Fibroblast of the aortic adventitia (primary cell): ENCODE measurements at regions not wholly inside any gene's neighbourhood (a gene's known extent, or its start where the extent isn't known, plus 50 kb on each side); places are given as distances from the start of the nearest gene placed in this dataset.

Experiments used
- DNase-seq: peaks from one replicate; pipeline ENCODE4 v3.0.0-alpha.2; 2010; ENCODE audit warnings: low read depth
- H3K4me3 ChIP-seq: 2 replicates; pipeline ENCODE4 v1.5.1; 2011; ENCODE audit warnings: low read depth, mild to moderate bottlenecking, control low read depth, low read length, moderate library complexity
- TF ChIP-seq, protein P1 (sequence below): IDR thresholded peaks from 2 replicates; pipeline ENCODE4 v1.5.1; 2011; ENCODE audit warnings: mild to moderate bottlenecking, low read length, control low read depth, inconsistent platforms; ENCODE audit not compliant: insufficient read depth

DNA sequence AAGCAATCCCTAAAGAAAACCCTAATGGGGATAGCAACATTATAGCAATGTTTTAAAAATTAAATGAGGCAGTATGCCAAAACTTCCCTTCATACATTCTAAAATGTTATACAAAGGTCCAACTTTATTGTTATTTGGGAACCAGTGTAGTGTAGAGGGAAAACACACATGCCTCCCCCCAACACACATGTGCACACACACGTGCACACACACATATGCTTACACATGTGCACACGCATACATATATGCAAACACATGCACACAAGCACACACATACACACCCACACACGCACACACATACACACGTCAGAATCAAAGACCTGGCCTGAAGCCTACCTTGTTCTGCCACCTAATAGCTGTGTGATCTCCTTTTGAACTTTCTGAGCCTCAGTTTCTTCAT, 83.3 kb downstream of the SCN11A start:
- no peak overlapping the region for H3K4me3 ChIP-seq
- no peak for DNase-seq
- TF ChIP-seq, protein P1, sequence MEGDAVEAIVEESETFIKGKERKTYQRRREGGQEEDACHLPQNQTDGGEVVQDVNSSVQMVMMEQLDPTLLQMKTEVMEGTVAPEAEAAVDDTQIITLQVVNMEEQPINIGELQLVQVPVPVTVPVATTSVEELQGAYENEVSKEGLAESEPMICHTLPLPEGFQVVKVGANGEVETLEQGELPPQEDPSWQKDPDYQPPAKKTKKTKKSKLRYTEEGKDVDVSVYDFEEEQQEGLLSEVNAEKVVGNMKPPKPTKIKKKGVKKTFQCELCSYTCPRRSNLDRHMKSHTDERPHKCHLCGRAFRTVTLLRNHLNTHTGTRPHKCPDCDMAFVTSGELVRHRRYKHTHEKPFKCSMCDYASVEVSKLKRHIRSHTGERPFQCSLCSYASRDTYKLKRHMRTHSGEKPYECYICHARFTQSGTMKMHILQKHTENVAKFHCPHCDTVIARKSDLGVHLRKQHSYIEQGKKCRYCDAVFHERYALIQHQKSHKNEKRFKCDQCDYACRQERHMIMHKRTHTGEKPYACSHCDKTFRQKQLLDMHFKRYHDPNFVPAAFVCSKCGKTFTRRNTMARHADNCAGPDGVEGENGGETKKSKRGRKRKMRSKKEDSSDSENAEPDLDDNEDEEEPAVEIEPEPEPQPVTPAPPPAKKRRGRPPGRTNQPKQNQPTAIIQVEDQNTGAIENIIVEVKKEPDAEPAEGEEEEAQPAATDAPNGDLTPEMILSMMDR: no peak

DNA sequence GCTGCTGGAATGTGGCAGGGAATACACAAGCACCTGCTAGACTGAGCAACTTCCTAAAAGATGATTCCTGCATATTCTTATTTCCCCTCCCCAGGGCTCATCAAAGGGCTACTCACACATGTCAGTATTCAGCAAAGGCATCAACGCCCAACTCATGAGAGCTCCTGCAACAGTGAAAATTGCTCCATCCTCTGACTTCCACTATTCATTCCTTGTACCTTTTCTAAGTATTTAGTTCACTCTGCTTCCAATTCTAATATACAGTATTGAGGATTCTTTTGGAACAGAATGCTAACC, 84.1 kb downstream of the SCN11A start:
- no peak overlapping the region for H3K4me3 ChIP-seq
- DNase-seq: no peak
- TF ChIP-seq, protein P1: no peak

DNA sequence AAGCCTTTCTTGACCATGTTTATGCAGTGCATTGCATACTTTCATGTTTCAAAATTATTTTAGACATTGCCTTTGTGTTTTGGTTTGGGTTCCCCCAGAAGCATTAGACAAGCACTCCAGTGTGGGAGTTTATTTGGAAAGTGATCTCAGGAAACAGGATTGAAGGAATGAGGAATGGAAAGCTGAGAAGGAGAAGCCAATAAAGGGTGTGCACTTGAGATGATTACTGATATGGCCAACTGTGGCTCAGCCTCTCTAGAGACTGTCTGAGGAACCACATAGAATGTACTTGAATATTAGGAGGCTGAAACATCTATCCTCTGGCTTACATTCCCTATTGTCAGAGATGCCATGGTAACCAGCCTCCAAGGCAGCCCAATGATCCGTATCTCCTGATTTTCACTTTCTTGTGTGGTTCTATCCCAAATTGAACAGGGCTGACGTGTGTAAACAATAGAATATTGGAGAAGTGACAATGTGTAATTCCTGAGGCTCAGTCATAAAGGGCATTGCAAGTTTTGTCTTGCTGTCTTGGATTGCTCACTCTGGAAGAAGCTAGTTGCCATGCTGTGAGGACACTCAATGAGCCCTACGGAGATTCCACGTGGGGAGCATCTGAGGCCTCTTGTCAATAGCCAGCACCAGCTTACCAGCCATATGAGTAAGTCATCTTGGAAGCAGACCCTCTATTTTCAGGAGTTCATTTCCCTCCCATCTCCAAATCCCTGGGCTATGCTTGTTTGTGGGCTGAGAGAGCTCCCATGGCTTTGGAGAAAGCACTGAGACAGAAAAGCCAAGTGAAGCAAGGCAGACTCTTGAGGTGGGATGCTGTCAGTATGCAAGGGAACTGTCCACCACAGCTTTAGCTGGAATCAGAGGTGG, 84.7 kb downstream of the SCN11A start:
- TF ChIP-seq, protein P1: no peak
- no peak overlapping the region for H3K4me3 ChIP-seq
- DNase-seq: peak; percentile 11

DNA sequence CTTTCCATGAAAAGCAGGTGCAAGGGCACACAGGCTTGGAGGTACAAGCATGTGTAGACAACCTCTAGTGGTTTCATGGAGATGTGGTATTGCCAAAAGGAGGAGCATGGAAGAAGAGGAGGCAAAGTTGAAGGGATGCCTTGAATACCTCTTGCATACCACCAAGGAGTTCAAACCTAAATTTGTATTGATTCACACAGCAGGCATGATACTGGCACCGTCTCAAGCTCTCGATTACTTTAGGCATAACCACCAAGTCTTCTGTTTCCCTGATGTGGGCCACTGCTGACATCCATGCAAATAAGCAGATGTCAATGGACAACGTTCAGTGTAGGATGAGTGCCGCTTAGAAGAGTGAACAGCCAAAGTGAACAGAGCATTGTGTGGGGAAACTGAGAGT, 87.1 kb downstream of the SCN11A start:
- TF ChIP-seq, protein P1: no peak
- H3K4me3 ChIP-seq: no peak overlapping the region
- DNase-seq: no peak

DNA sequence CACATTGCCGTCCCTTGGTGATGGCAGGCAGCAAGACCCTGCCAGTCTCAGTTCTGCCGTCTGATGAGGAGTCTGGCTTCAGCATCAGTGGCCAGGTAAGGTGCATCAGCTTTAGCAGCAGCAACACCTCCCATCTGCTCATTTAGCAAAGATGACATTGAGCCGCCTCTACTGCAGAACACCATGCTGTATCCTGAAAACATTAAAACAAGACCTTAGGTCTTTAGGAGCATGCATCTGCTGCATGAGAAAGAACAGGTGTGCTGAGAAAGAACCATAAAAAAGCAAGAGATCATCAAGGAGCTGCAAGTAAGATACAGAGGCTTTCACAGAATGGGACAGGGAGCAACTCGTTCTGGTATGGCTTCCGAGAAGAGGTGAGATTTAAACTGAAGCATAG, 87.5 kb downstream of the SCN11A start:
- DNase-seq: no peak
- H3K4me3 ChIP-seq: no peak overlapping the region
- TF ChIP-seq, protein P1: no peak

DNA sequence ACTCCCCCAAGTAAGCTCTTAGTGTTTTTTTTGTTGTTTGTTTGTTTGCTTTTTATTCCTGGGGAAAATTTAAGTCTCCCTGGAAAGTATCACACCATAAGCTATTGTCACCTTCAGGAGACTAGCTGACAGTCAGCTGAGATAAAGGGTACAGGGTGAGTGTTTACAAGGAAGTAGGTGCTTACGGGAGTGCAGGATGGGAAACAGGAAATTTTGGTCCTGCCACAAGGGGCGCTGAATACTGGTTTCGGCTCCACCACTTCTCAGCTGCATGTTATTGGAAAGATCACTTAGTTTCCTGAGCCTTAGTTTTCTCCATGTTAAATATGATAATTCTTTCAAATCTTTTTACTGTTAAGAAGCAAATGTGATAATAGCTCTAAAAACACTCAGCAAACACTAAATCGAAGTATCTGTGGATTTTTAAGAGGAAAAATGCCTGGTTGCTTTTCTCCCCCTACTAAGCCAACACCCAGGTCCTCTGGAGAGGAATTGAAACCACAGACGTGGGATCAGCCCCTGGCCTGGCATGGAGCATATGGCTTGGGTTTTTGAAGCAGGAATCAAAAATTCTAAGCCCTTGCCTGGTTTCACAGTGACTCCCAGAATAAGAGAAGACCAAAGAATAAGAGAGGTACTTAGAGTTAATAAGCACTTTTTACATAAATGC, 90.7 kb downstream of the SCN11A start:
- DNase-seq: peak; percentile 56
- no peak overlapping the region for H3K4me3 ChIP-seq
- TF ChIP-seq, protein P1: peak; percentile 76
